Mucosa of descending colon (tissue), 3 donors: ENCODE measurements at regions not wholly inside any gene's neighbourhood (a gene's known extent, or its start where the extent isn't known, plus 50 kb on each side); places are given as distances from the start of the nearest gene placed in this dataset.

ENCODE experiments used
- ATAC-seq: fragments of 200-7000 bp; cut with Tn5 transposase; one replicate; pipeline ENCODE4 v1.9.1; 2020; ENCODE audit warnings: mild to moderate bottlenecking, moderate library complexity
- DNase-seq, 3 donors: peaks; one replicate each; pipeline ENCODE4 v3.0.0-alpha.2; 2020
- H3K36me3 ChIP-seq: fragments of 200-600 bp; one replicate; pipeline ENCODE4 v1.8.0; 2021; ENCODE audit warnings: low read depth, mild to moderate bottlenecking
- H3K4me1 ChIP-seq: fragments of 200-600 bp; one replicate; pipeline ENCODE4 v1.8.0; 2021; ENCODE audit warnings: low read depth, mild to moderate bottlenecking
- H3K4me3 ChIP-seq: fragments of 200-600 bp; one replicate; pipeline ENCODE4 v1.8.0; 2021; ENCODE audit warnings: mild to moderate bottlenecking
- H3K9me3 ChIP-seq: fragments of 200-600 bp; one replicate; pipeline ENCODE4 v1.8.0; 2021; ENCODE audit warnings: mild to moderate bottlenecking
- CTCF ChIP-seq: fragments of 200-600 bp; IDR thresholded peaks from one replicate; pipeline ENCODE4 v1.8.0; 2022; ENCODE audit warnings: antibody characterized with exemption, mild to moderate bottlenecking
- intact Hi-C, 2 donors: fragments of 100-400 bp; cut with DNase I in 1 of 2; cut with micrococcal nuclease in 1 of 2; formaldehyde crosslinking; loops; one replicate each; pipeline versions ENCODE4 v1.11.0 to v1.11.1; 2022; cut with DNase I, micrococcal nuclease
- donor health status: DM: no; HTN: no; CAD: no; lungs with moderate emphysema.
- donor health status: DM: no; HTN: no; CAD: no.
- donor health status: DM: no; HTN: yes; CAD: no.

- H3K4me3 ChIP-seq: no peak overlapping the region
- no peak for TF ChIP-seq CTCF
- ATAC-seq (no peak), DNase-seq (no peak)
- intact Hi-C loops: no loop called here
- no peaks in the 10 kb centered on the region for H3K36me3 ChIP-seq
- no peaks in the 10 kb centered on the region for H3K4me1 ChIP-seq
- no peaks in the 10 kb centered on the region for H3K9me3 ChIP-seq
Measured at GRCh38 chr12:86660488-86661147, 404.4 kb upstream of the MGAT4C start.

- intact Hi-C loops: no loop called here
- H3K36me3 ChIP-seq: no peaks in the 10 kb centered on the region
- no peak for TF ChIP-seq CTCF
Measured at GRCh38 chr12:86659985-86660384, 403.8 kb upstream of the MGAT4C start.

GRCh38 chr12:86658303-86658702 lies 402.1 kb upstream of the MGAT4C start:
- intact Hi-C loops: no loop called here
- TF ChIP-seq CTCF: no peak
- ATAC-seq (no peak), DNase-seq (no peak)
- H3K4me1 ChIP-seq: no peaks in the 10 kb centered on the region
- H3K4me3 ChIP-seq: no peak overlapping the region
- no peaks in the 10 kb centered on the region for H3K36me3 ChIP-seq
- H3K9me3 ChIP-seq: no peaks in the 10 kb centered on the region

More at GRCh38 chr12:86659985-86660384, 403.8 kb upstream of the MGAT4C start:
- Histone ChIP-seq H3K4me3 (no peak overlapping the region), H3K9me3 (no peaks in the 10 kb centered on the region), H3K4me1 (no peaks in the 10 kb centered on the region)
- no peak for ATAC-seq
- DNase-seq: no peak

GRCh38 chr12:86647800-86648199 lies 391.6 kb upstream of the MGAT4C start:
- ATAC-seq (no peak), DNase-seq (no peak)
- TF ChIP-seq CTCF: no peak
- intact Hi-C loops: no loop called here
- Histone ChIP-seq H3K4me1 (no peaks in the 10 kb centered on the region), H3K36me3 (no peaks in the 10 kb centered on the region), H3K4me3 (no peak overlapping the region), H3K9me3 (no peaks in the 10 kb centered on the region)

GRCh38 chr12:86634456-86635410 lies 378.5 kb upstream of the MGAT4C start:
- no peak for TF ChIP-seq CTCF
- Histone ChIP-seq H3K9me3 (peaks cover 3% of the 10 kb centered on the region), H3K4me3 (no peak overlapping the region), H3K4me1 (no peaks in the 10 kb centered on the region), H3K36me3 (no peaks in the 10 kb centered on the region)
- intact Hi-C loops: no loop called here
- ATAC-seq (no peak), DNase-seq (no peak)
